SHP77 treated with DMSO at 0.1 percent for 48 hours (cell line): ENCODE measurements at regions not wholly inside any gene's neighbourhood (a gene's known extent, or its start where the extent isn't known, plus 50 kb on each side); places are given as distances from the start of the nearest gene placed in this dataset.

Experiments used
- DNase-seq: peaks from one replicate; lab custom pipeline; 2025; lab: John Stamatoyannopoulos, UW

- no peak for DNase-seq
These were observed 61.9 kb upstream of the PTPRZ1 start for GRCh38 chr7:121810831-121811672.

- DNase-seq, result no peak
These were observed 65.9 kb upstream of the PTPRZ1 start for GRCh38 chr7:121807078-121807477.

GRCh38 chr7:121803039-121803438 lies 69.9 kb upstream of the PTPRZ1 start:
- no peak for DNase-seq

GRCh38 chr7:121800916-121801675 lies 71.9 kb upstream of the PTPRZ1 start:
- DNase-seq, result no peak

GRCh38 chr7:121798896-121799295 lies 74.1 kb upstream of the PTPRZ1 start:
- DNase-seq, result no peak

- DNase-seq, result no peak
These were observed 74.5 kb upstream of the PTPRZ1 start for GRCh38 chr7:121798453-121798840.

- DNase-seq, result no peak
These were observed 75.1 kb upstream of the PTPRZ1 start for GRCh38 chr7:121797657-121798452.

GRCh38 chr7:121796936-121797656 lies 75.9 kb upstream of the PTPRZ1 start:
- no peak for DNase-seq

- DNase-seq, result no peak
These were observed 76.6 kb upstream of the PTPRZ1 start for GRCh38 chr7:121796381-121796780.

- DNase-seq, result no peak
These were observed 77.2 kb upstream of the PTPRZ1 start for GRCh38 chr7:121795736-121796135.

GRCh38 chr7:121793716-121794115 lies 79.2 kb upstream of the PTPRZ1 start:
- DNase-seq, result no peak

GRCh38 chr7:121777672-121778071 lies 95.3 kb upstream of the PTPRZ1 start:
- DNase-seq, result no peak

- no peak for DNase-seq
These were observed 98.4 kb upstream of the PTPRZ1 start for GRCh38 chr7:121774563-121774962.

- DNase-seq, result no peak
These were observed 106.3 kb upstream of the PTPRZ1 start for GRCh38 chr7:121766676-121767075.

- DNase-seq, result no peak
These were observed 111.6 kb upstream of the PTPRZ1 start for GRCh38 chr7:121761399-121761798.

GRCh38 chr7:121755818-121756552 lies 117.0 kb upstream of the PTPRZ1 start:
- no peak for DNase-seq

- no peak for DNase-seq
These were observed 117.7 kb upstream of the PTPRZ1 start for GRCh38 chr7:121755286-121755685.

GRCh38 chr7:121753944-121754343 lies 119.0 kb upstream of the PTPRZ1 start:
- DNase-seq, result no peak

- no peak for DNase-seq
These were observed 120.3 kb upstream of the PTPRZ1 start for GRCh38 chr7:121752706-121753105.

- no peak for DNase-seq
These were observed 124.4 kb upstream of the PTPRZ1 start for GRCh38 chr7:121748546-121748945.

- DNase-seq, result no peak
These were observed 127.1 kb upstream of the PTPRZ1 start for GRCh38 chr7:121745856-121746255.
